HepG2 (cell line): ENCODE measurements at regions not wholly inside any gene's neighbourhood (a gene's known extent, or its start where the extent isn't known, plus 50 kb on each side); places are given as distances from the start of the nearest gene placed in this dataset.

Experiments used
- ATAC-seq: fragments of 200-7000 bp; cut with Tn5 transposase; 3 replicates; pipeline ENCODE4 v1.9.1; 2020; ENCODE audit warnings: mild to moderate bottlenecking, moderate library complexity
- BruUV-seq: library from RNA; stranded (reverse); fragments of 400-500 nt; replicated peaks from 2 replicates; lab custom pipeline; 2021; lab: Mats Ljungman, UMichigan
- CTCF ChIA-PET: fragments of 300-600 bp; formaldehyde crosslinking; extraction: SDS; loops from one replicate; lab custom pipeline; 2021; ENCODE audit warnings: low total read pairs, inconsistent platforms, low intra/inter-chr PET ratio; lab: Yijun Ruan, JAX
- POLR2A ChIA-PET: fragments of 350-600 bp; sonication (Branson Sonifier 250); formaldehyde crosslinking; loops from one replicate; lab custom pipeline; 2020; ENCODE audit warnings: antibody characterized with exemption, inconsistent platforms; lab: Yijun Ruan, JAX
- DNase-seq: peaks from one replicate; pipeline ENCODE4 v3.0.0-alpha.2; 2015; ENCODE audit warnings: low spot score
- FAIRE-seq: peaks from 3 replicates; lab custom pipeline; 2011; peaks lifted over from hg19 to GRCh38; lab: Jason Lieb, UNC
- H2AFZ ChIP-seq: one replicate; pipeline ENCODE4 v1.6.1; 2011; ENCODE audit warnings: low read length, inconsistent platforms
- H3K27ac ChIP-seq: fragments of 300-600 bp; 3 replicates; pipeline ENCODE4 v1.8.0; 2011; ENCODE audit warnings: mixed run types, mild to moderate bottlenecking, mixed read lengths, low read length, inconsistent platforms; ENCODE audit not compliant: insufficient read depth; ENCODE audit errors: extremely low read length
- H3K27me3 ChIP-seq, 2 experiments: fragments of 200-600 bp in 1 of 2; 2 replicates in 1 of 2; 3 replicates in 1 of 2; pipeline versions ENCODE4 v1.6.0 to v1.8.0; 2011; ENCODE audit warnings: low read length in 2 of 2, mild to moderate bottlenecking in 2 of 2, moderate library complexity in 2 of 2, inconsistent platforms in 1 of 2; ENCODE audit not compliant: insufficient read depth in 2 of 2, control insufficient read depth in 1 of 2
- H3K36me3 ChIP-seq, 2 experiments: fragments of 200-600 bp in 1 of 2; replicated peaks in 1 of 2; 2 replicates in 1 of 2; 3 replicates in 1 of 2; pipeline versions ENCODE4 v1.5.1 to v1.8.0; 2011; ENCODE audit warnings: low read length in 2 of 2, inconsistent platforms in 1 of 2; ENCODE audit not compliant: insufficient read depth in 2 of 2, control insufficient read depth in 1 of 2
- H3K4me1 ChIP-seq: 2 replicates; pipeline ENCODE4 v1.5.1; 2012; ENCODE audit warnings: low read length, inconsistent platforms; ENCODE audit not compliant: insufficient read depth
- H3K4me2 ChIP-seq: 2 replicates; pipeline ENCODE4 v1.6.0; 2011; ENCODE audit warnings: low read depth, low read length, inconsistent platforms
- H3K4me3 ChIP-seq, 3 experiments: fragments of 200-600 bp in 1 of 3; sonication (generic), shearing (Covaris generic) in 1 of 3; replicated peaks in 1 of 3; 2 replicates each; pipeline ENCODE4 v1.5.1; 2011 to 2016; ENCODE audit warnings: low read length in 3 of 3, inconsistent platforms in 2 of 3, low read depth in 2 of 3, mild to moderate bottlenecking in 2 of 3, control low read depth in 1 of 3, mixed read lengths in 1 of 3; ENCODE audit not compliant: insufficient read depth in 1 of 3
- H3K79me2 ChIP-seq: one replicate; pipeline ENCODE4 v1.6.1; 2011; ENCODE audit warnings: low read length, inconsistent platforms; ENCODE audit not compliant: insufficient read depth
- H3K9ac ChIP-seq: 2 replicates; pipeline ENCODE4 v1.6.0; 2011; ENCODE audit warnings: mild to moderate bottlenecking, low read depth, low read length, inconsistent platforms; ENCODE audit not compliant: insufficient read depth
- H3K9me3 ChIP-seq: 2 replicates; pipeline ENCODE4 v1.5.1; 2012; ENCODE audit warnings: mild to moderate bottlenecking, low read length
- H4K20me1 ChIP-seq: 2 replicates; pipeline ENCODE4 v1.6.0; 2011; ENCODE audit warnings: inconsistent platforms, mild to moderate bottlenecking, low read length, moderate library complexity; ENCODE audit not compliant: insufficient read depth
- ELF4 ChIP-seq: sonication (generic); formaldehyde crosslinking; IDR thresholded peaks from 2 replicates; pipeline ENCODE4 v1.5.0; 2020; ENCODE audit warnings: missing genetic modification reagents, mild to moderate bottlenecking, moderate library complexity, borderline replicate concordance
- HBP1 ChIP-seq: IDR thresholded peaks from 2 replicates; pipeline ENCODE4 v1.6.1; 2016; ENCODE audit warnings: low read depth, control low read depth
- MLX ChIP-seq: IDR thresholded peaks from 2 replicates; pipeline ENCODE4 v1.6.1; 2016
- NCOA2 ChIP-seq: sonication (generic); formaldehyde crosslinking; IDR thresholded peaks from 2 replicates; pipeline ENCODE4 v1.8.0; 2022; ENCODE audit warnings: inconsistent platforms
- NFKBIZ ChIP-seq: IDR thresholded peaks from 2 replicates; pipeline ENCODE4 v1.6.1; 2018; ENCODE audit warnings: missing genetic modification reagents, missing compliant biosample characterization
- NKX3-1 ChIP-seq: sonication (generic); formaldehyde crosslinking; IDR thresholded peaks from 2 replicates; pipeline ENCODE4 v1.5.0; 2020; ENCODE audit warnings: missing genetic modification reagents
- STAG1 ChIP-seq: sonication (generic); formaldehyde crosslinking; IDR thresholded peaks from 2 replicates; pipeline ENCODE4 v1.4.0; 2020; ENCODE audit warnings: missing genetic modification reagents
- TCF12 ChIP-seq, 2 experiments: fragments of 450-650 bp in 1 of 2; sonication (generic) in 1 of 2; formaldehyde crosslinking in 1 of 2; IDR thresholded peaks; 2 replicates each; pipeline versions ENCODE4 v1.6.1 to v1.8.0; 2017 to 2022; ENCODE audit warnings: antibody characterized with exemption in 1 of 2, mild to moderate bottlenecking in 1 of 2, missing genetic modification reagents in 1 of 2, moderate library complexity in 1 of 2
- TEAD2 ChIP-seq: sonication (generic); formaldehyde crosslinking; IDR thresholded peaks from 2 replicates; pipeline ENCODE4 v1.9.0; 2021; ENCODE audit warnings: missing genetic modification reagents
- ZBTB49 ChIP-seq: sonication (generic); formaldehyde crosslinking; IDR thresholded peaks from 2 replicates; pipeline ENCODE4 v1.4.0; 2020; ENCODE audit warnings: missing genetic modification reagents, borderline replicate concordance
- ZNF749 ChIP-seq: sonication (generic); formaldehyde crosslinking; IDR thresholded peaks from 2 replicates; pipeline ENCODE4 v1.8.0; 2022; ENCODE audit warnings: mild to moderate bottlenecking, missing genetic modification reagents, moderate library complexity, borderline replicate concordance
- WGBS: methylation state at CpG from one replicate; pipeline ENCODE4 v1.1.6; 2017; ENCODE audit warnings: low lambda C conversion rate; 5-methylcytosine and 5-hydroxymethylcytosine counted together
- in situ Hi-C: cut with HindIII; loops from 2 replicates; pipeline ENCODE4 v1.10.0; 2017; ENCODE audit warnings: low pct_unique_long_range_greater_than_20kb; ENCODE audit not compliant: extremely low pct_ligation_motif_present
- intact Hi-C: fragments of 100-400 bp; cut with micrococcal nuclease; formaldehyde crosslinking; loops from one replicate; pipeline ENCODE4 v1.10.0; 2022; ENCODE audit not compliant: unreplicated experiment
- TF ChIP-seq, protein P1 (sequence below): sonication (generic); formaldehyde crosslinking; IDR thresholded peaks from 2 replicates; pipeline ENCODE4 v1.5.0; 2020; ENCODE audit warnings: mild to moderate bottlenecking, missing genetic modification reagents, moderate library complexity

DNA sequence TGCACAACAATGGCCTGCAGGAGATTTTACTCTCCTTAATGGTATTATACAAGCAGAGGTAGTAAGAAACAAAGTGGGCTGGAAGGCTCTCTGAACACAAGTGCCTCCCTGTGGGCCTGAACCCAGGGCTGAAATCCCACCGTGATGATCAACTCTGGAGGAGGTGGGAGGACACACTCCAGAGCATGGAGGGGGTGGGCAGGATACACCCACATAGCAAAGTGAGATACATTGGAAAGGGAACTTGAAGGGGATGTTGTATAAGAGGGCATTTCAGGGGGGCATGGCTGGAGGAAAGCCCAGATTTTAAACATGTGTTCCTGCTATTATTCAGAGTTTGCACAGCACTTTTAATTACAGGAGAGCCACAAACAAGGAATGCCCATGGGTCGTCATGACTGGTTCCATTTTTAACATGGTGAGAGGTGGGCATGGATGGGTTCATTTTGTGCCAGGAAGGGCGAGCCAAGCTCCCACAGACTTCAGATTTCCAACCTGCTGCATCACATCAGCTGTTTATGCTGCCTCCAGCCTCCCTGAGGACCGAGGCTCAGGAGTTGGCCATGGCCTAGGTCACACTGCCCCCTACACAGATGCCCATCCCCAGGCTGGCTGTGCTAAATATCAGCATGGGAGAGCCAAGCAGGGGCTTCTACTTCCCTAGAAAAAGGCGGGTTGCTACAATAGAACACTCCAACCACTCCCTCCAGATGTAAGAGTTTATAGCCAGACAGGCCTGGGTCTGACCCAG is 416.2 kb upstream of the ID2 start:
- Histone ChIP-seq H3K79me2 (no peaks in the 10 kb centered on the region), H3K9ac (no peak overlapping the region), H3K9me3 (no peaks in the 10 kb centered on the region), H3K4me2 (no peak overlapping the region), H2AFZ (no peak overlapping the region), H3K27ac (no peak overlapping the region), H3K27me3 (peaks cover 0 to 4% of the 10 kb centered on the region in 2 experiments; a peak in 3 of 5 replicates), H3K36me3 (no peaks in the 10 kb centered on the region)
- DNase-seq (no peak), ATAC-seq (peak; percentile 49; the same call in 2 of the 3 replicates), FAIRE-seq (no peak)
- in situ Hi-C loops = no loop called here
- no TSS peak for BruUV-seq
- CTCF ChIA-PET = no interaction called here
- intact Hi-C loops = no loop called here
- POLR2A ChIA-PET = no interaction called here
- 6% methylated on average over 5 of the region's 5 CpGs for WGBS
- TF ChIP-seq NCOA2 (no peak), ZNF749 (CRISPR knock-in tag) (no peak), ZBTB49 (CRISPR knock-in tag) (no peak), TCF12 (IDR thresholded peaks at IDR 0.05) (no peak), TCF12 (CRISPR knock-in tag; IDR thresholded peaks at IDR 0.05) (no peak), TEAD2 (CRISPR knock-in tag) (no peak), MLX (CRISPR knock-in tag) (no peak), NFKBIZ (CRISPR knock-in tag) (no peak), HBP1 (no peak), STAG1 (peak; percentile 40; the same call in 1 of the 2 replicates), NKX3-1 (no peak), ELF4 (CRISPR knock-in tag) (no peak)
- TF ChIP-seq, protein P1, sequence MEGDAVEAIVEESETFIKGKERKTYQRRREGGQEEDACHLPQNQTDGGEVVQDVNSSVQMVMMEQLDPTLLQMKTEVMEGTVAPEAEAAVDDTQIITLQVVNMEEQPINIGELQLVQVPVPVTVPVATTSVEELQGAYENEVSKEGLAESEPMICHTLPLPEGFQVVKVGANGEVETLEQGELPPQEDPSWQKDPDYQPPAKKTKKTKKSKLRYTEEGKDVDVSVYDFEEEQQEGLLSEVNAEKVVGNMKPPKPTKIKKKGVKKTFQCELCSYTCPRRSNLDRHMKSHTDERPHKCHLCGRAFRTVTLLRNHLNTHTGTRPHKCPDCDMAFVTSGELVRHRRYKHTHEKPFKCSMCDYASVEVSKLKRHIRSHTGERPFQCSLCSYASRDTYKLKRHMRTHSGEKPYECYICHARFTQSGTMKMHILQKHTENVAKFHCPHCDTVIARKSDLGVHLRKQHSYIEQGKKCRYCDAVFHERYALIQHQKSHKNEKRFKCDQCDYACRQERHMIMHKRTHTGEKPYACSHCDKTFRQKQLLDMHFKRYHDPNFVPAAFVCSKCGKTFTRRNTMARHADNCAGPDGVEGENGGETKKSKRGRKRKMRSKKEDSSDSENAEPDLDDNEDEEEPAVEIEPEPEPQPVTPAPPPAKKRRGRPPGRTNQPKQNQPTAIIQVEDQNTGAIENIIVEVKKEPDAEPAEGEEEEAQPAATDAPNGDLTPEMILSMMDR (CRISPR knock-in tag) = peak; percentile 23; the same call in 1 of the 2 replicates
- TF ChIP-seq, all 625 proteins: peak for 2
- Histone ChIP-seq H3K4me3 (no peak overlapping the region), H4K20me1 (no peaks in the 10 kb centered on the region), H3K4me1 (no peaks in the 10 kb centered on the region; the same call in 1 of the 2 replicates)
